Fibroblast of skin of right biceps (primary cell): ENCODE measurements at regions not wholly inside any gene's neighbourhood (a gene's known extent, or its start where the extent isn't known, plus 50 kb on each side); places are given as distances from the start of the nearest gene placed in this dataset.

Experiments used
- DNase-seq: peaks from one replicate; pipeline ENCODE4 v3.0.0-alpha.2; 2013

- DNase-seq = no peak
Measured at GRCh38 chr12:4859478-4860210, 50.1 kb upstream of the KCNA1 start.
